ENCODE measurements at regions not wholly inside any gene's neighbourhood (a gene's known extent, or its start where the extent isn't known, plus 50 kb on each side); places are given as distances from the start of the nearest gene placed in this dataset.
"Not testable (repeated sequence)": the region's sequence is repeated elsewhere in the genome, so short reads cannot be mapped to it uniquely, and the experiment has no call there.

GRCh38 chr2:125422198-125422770, 1233.7 kb upstream of the GYPC start:
- TF ChIP-seq CTCF, POLR2A (IDR thresholded peaks at IDR 0.05): not testable (repeated sequence)
